SK-MEL-5 (cell line): ENCODE measurements at regions not wholly inside any gene's neighbourhood (a gene's known extent, or its start where the extent isn't known, plus 50 kb on each side); places are given as distances from the start of the nearest gene placed in this dataset.
A peak's percentile ranks its signal among the peaks of the same experiment; 100 is the strongest.

Experiments
- DNase-seq: peaks from one replicate; pipeline ENCODE4 v3.0.0-alpha.2; 2016; ENCODE audit warnings: low read depth, low spot score
- in situ Hi-C: cut with HindIII; loops from 2 replicates; pipeline ENCODE4 v1.10.0; 2016; ENCODE audit warnings: low sequenced_read_pairs, high pct_unique_total_duplicates, low pct_unique_long_range_greater_than_20kb

- no peak for DNase-seq
- in situ Hi-C loops, result no loop called here
These were observed 185.2 kb downstream of the MZT1 start for GRCh38 chr13:72542241-72542640.

DNA sequence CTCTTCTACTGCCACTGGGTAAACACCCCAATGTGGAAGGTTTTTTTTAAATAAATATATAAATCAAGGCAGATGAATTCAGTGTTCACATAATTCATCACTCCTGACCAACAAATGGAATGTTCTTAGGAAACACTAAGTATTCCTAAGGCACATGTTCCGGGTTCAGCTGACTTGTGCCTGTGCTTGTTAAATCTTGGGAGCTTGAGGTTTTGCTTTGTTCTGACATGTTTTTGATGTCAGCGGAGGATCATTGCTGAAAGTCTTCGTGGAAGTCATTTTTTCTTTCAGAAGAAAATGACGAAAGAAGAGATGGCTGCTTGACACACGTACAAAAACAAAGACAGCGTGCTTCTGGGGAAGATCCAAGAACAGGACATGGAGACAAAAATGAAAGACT lies 185.8 kb downstream of the MZT1 start:
- in situ Hi-C loops, result no loop called here
- no peak for DNase-seq

DNA sequence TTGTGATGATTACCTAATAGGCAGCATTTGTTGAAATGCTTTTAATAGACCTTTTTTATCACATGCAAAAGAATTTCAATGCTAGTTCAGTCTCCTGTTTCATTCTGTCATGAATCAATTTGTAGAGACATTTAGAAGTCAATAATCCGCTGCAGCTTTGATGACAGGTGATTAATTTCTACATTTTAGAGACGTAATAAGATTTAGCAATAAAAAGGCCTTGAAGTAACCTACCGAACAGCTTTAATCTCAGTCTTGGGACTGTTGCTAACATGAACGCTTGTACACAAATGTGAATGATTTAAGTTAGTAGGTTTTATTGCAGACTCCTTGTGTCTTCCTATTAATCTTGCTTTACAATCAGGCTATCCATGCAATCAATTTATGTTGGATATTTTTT lies 186.5 kb downstream of the MZT1 start:
- no peak for DNase-seq
- in situ Hi-C loops, result no loop called here

- in situ Hi-C loops, result no loop called here
- no peak for DNase-seq
These were observed 187.5 kb downstream of the MZT1 start for GRCh38 chr13:72539925-72540324.

DNA sequence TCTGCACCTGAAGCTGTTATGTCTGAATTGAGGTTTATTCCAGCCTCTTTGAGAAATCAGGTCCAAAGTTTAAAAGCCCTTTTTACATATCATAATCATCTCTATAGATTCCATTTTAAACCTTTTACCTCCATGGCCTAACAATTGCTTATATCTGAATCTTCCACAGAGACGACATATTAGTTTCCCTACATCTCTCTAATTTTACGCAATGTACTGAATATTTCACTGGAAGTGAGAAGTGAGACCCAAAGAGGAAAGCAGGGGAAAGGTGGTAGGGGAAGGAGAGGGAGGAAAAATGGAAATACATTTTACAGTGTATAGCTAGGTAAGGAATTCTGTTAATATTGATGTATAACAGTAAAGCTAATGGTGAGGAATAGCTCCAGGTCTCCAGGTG lies 189.6 kb downstream of the MZT1 start:
- in situ Hi-C loops, result no loop called here
- no peak for DNase-seq

DNA sequence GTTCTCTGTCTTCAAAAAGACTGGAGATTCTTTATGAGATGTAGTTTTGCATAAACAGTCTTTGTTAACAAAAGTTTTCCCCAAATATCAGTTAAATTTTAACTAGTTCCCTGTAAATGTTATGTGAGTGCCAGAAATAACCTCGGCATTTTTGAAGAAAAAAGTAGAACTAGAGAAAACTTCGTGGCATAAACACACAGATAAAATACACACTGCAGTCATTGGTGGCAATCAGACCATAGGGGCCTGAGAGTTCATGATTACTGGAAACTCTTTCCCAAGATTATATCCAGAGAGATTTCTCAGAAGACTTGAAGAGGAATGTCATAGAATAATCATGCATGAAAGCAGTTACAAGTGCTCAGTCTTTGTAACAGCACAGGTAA lies 190.0 kb downstream of the MZT1 start:
- in situ Hi-C loops, result no loop called here
- no peak for DNase-seq

DNA sequence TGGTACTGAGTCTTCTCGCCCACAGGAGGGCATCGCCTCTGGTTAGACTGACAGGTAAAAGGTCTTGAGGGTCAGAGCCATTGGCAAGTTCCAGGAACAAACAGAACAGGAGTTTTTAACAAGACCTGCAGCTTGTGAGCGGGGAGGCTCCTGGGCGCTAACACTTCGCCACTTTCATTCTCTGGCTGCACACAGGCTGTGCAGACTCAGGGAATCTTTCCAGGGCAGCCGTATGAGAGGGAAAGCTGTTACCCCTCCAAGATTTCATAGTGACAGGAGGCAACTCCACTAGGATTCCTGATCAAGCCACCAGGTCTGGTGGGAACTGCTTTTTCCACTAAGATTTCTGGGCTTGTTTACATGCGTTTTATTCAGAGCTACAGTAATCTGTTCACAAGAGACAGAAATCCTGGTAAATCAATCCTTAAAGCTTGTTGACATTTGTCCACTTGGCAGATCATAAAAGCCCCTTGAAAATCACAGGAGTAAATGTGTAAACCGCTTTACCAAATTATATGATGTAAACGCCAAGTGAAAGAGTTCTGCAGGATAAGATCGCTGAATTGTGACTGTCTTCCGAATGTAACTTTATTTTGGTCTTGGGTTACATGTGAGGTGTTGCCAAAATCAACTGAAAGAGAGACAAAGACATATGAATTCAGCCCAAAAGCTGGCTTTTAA lies 190.6 kb downstream of the MZT1 start:
- DNase-seq, result no peak
- in situ Hi-C loops, result no loop called here

DNA sequence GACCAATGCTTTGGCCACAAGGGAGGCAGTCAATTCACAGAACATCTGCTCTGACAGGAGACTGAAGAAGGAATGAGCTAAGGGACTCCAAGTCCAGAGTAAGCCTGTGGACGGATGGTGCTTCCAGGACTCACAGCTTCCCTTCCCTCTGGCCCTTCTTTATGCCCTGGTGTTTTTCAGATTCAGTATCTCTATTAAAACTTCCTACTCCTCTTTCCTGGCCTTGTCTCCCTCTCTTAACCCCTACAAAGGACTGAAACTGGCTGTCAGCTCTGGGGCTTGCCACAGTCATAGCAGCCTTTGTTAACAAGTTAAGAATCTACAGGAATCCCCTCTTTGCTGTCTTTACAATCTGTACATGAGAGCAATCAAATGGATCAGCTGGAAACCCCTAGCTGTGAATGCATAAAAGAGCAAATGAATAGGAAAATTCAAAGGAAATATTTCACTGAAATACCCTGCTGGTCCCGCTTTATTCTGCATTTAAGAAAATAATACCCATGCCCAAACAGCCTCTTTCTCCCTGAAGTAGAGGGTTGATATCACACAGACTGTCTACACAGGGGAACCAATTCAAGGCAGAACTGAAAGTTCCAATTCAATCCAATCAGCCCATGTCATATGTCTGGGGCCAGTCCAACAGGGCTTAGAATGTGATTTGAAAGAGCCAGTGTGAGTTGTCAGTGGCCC lies 192.3 kb downstream of the MZT1 start:
- in situ Hi-C loops, result no loop called here
- no peak for DNase-seq

DNA sequence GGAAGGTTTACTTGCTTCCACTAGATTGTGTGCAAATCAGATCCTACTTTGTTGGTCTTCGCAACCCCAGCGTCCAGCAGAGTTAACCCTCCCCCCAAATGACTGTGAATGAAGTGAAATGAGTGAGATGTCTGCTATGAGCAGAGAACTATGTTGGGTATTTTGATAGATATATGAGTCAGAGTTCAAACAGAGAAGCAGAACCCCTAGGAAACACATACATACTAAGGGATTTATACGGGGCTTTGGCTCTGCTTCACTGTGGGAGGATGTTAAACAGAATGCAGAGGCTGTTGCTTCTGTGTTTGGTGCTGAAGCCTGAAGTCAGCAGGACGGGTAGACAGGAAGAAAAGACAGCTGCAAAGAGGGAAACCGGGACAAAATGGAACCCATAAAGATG lies 197.0 kb downstream of the MZT1 start:
- in situ Hi-C loops, result no loop called here

DNA sequence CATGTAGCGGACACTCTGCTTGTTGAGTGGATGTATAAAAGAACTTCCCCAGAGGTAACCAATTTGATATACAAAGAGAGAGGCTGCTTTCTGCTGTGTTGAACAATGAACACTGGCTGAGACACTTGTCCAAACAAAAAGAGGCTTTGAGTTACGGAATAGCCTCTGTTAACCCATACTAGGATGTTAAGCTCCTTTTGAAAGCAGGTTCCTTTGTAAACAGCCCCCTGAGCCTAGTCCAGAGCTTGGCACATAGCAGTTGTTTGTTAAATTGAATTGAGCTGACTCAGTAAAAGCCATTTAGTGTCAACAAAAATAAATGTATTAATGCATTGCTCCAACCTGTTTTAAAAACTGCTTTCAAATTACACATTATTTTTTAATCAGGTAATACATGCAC lies 200.1 kb downstream of the MZT1 start:
- no peak for DNase-seq
- in situ Hi-C loops, result no loop called here

More for the DNA sequence above, 197.0 kb downstream of the MZT1 start:
- DNase-seq, result no peak

DNA sequence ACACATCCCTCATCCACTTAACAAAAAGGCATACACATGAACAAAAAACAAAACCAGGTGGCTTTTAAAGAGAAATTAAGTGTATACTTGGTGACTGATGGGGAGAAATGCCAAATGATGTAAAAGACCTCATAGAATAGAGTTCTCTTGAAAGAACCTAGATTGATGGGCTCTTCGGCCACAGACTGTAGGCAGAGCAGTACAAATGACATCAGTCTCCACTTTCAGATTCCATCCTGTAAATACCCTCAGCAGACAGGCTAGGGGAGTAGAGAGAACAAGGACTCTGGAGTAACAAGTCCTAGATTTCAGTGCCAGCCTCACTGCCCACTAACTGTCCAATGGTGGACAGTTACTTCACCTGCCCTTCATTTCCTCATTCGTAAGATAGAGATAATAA lies 203.8 kb downstream of the MZT1 start:
- in situ Hi-C loops, result no loop called here

GRCh38 chr13:72523049-72523448 lies 204.4 kb downstream of the MZT1 start:
- no peak for DNase-seq
- in situ Hi-C loops, result no loop called here

More for the DNA sequence above, 203.8 kb downstream of the MZT1 start:
- no peak for DNase-seq

GRCh38 chr13:72521940-72522661 lies 205.3 kb downstream of the MZT1 start:
- in situ Hi-C loops, result no loop called here
- DNase-seq, result no peak

GRCh38 chr13:72514146-72514545 lies 213.3 kb downstream of the MZT1 start:
- in situ Hi-C loops, result no loop called here
- DNase-seq, result no peak

DNA sequence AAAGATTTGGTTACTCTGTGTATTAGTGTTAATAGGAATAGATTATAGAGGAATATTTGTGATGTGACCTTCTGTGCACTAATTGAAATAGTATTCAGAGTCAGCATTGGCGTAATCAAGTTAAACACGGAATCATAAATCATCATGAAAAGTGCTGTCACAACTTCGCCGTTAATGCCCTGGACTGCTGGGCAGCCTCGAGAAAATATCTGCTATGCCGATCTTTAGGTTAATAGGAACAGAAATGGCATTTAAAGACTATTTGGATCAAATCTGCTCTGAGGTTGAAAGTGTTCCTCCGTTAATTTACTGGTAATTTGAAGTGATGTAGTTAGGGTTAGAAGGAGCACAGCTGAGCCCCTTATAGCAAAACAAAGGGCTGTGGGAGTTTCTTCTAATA lies 219.0 kb downstream of the MZT1 start:
- no peak for DNase-seq
- in situ Hi-C loops, result no loop called here

GRCh38 chr13:72507416-72508199 lies 219.8 kb downstream of the MZT1 start:
- in situ Hi-C loops, result no loop called here
- DNase-seq, result peak; percentile 23

GRCh38 chr13:72506706-72507105 lies 220.7 kb downstream of the MZT1 start:
- in situ Hi-C loops, result no loop called here
- no peak for DNase-seq

GRCh38 chr13:72505376-72505775 lies 222.1 kb downstream of the MZT1 start:
- in situ Hi-C loops, result no loop called here
- no peak for DNase-seq
